GM12874 (cell line): ENCODE measurements at regions not wholly inside any gene's neighbourhood (a gene's known extent, or its start where the extent isn't known, plus 50 kb on each side); places are given as distances from the start of the nearest gene placed in this dataset.

ENCODE experiments used
- CTCF ChIP-seq: IDR thresholded peaks from 2 replicates; pipeline ENCODE4 v1.5.1; 2011; ENCODE audit warnings: low read depth, mild to moderate bottlenecking, control low read depth, low read length, moderate library complexity; ENCODE audit not compliant: insufficient read depth

GRCh38 chr11:82250047-82250446 is 483.6 kb downstream of the FAM181B start:
- TF ChIP-seq CTCF = no peak

DNA sequence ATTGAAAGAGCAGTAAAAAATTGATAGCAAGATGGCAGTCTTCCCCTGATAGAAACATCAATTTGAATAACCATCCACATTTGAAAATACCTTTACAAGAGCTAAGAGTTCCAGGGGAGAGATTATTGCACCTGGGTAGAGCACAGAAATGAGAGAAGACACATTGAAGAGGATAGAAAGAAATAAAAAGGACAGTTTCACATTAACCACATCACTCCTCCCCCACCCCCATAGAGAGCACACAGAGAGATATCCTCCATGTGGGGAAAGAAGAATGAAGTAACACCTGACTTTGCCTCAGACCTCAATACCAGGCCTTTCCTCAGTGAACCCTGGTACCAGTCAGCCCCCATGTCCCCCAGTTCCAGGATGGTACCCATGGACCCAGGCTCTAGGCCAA is 486.7 kb downstream of the FAM181B start:
- no peak for TF ChIP-seq CTCF

GRCh38 chr11:82239498-82239897 is 494.2 kb downstream of the FAM181B start:
- no peak for TF ChIP-seq CTCF

DNA sequence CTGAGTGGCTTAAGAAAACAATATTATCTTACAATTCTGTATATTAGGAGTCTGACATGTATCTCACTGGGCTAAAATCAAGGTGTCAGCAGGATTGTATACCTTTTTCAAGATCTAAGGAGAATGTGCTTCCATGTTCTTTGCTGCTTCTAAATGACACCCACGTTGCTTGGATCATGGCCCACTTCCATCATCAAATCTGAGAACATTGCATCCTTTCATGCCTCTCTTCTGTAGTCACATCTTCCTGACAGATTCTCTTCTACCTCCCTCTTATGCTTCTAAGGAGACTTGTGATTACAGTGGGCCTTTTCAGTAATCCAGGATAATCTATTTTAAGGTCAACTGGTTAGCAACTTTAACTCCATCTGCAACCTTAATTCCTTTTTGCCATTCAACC is 499.4 kb downstream of the FAM181B start:
- no peak for TF ChIP-seq CTCF

GRCh38 chr11:82233201-82233600 is 500.5 kb downstream of the FAM181B start:
- TF ChIP-seq CTCF = no peak

- peak; percentile 10; the same call in 1 of the 2 replicates for TF ChIP-seq CTCF
These were observed 504.3 kb downstream of the FAM181B start for GRCh38 chr11:82229341-82229740.

DNA sequence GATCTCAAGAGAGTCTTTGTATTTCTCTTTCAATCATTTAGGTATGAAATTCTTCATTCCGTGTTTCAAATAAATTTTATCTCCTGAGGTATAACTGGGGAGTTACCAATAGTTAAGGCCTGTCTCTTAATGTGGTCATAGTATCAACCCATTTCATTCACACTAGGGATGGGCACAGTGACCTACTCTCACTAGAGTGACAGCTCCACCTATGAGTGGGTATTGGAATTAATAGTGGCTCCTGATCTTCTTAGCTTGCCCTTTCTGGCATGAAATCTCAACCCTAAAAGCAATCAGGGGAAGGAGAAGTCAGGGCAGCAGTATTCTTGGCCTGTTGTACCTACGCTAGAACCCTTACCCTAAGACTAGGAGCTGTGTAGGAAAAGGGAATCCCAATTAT is 507.7 kb downstream of the FAM181B start:
- TF ChIP-seq CTCF = 0 out of 2 replicates have a peak, but pooled peaks have one; percentile 5

DNA sequence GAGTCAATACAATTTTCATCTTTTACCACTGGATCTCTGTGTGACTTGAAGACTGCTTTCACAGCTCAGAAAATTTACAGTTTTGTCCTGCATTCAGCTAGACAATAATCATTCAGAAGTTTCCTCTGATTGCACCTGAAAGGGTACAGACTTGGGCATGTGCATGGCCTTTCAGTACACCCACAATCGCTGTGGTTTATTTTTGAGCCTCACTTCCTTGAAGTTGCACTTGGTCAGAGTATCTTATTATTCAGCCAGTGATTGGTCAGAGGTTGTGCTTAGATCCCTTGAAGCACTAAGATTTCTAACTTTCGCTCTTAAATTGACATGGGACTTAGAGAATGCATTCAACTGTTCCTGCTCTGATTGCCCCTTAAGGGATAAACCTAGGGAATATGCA is 508.2 kb downstream of the FAM181B start:
- TF ChIP-seq CTCF = no peak
